Activated CD4-positive, alpha-beta T cell treated with anti-CD3 and anti-CD28 coated beads for 36 hours (primary cell): ENCODE measurements at regions not wholly inside any gene's neighbourhood (a gene's known extent, or its start where the extent isn't known, plus 50 kb on each side); places are given as distances from the start of the nearest gene placed in this dataset.

ENCODE experiments used
- ATAC-seq: fragments of 200-7000 bp; cut with Tn5 transposase; one replicate; pipeline ENCODE4 v1.10.0; 2021; ENCODE audit warnings: mild to moderate bottlenecking, moderate library complexity
- CTCF ChIA-PET: fragments of 350-600 bp; sonication (Branson Sonifier 250); formaldehyde crosslinking; loops from one replicate; lab custom pipeline; 2021; ENCODE audit warnings: antibody characterized with exemption; lab: Charles Lee
- POLR2A ChIA-PET: fragments of 350-600 bp; sonication (Branson Sonifier 250); formaldehyde crosslinking; loops from one replicate; lab custom pipeline; 2021; ENCODE audit warnings: antibody characterized with exemption, inconsistent platforms; lab: Charles Lee
- DNase-seq: peaks from one replicate; pipeline ENCODE4 v3.0.0-alpha.2; 2020
- H3K27ac Mint-ChIP-seq: one replicate; pipeline ENCODE4 v1.8.0; 2021; ENCODE audit warnings: mixed read lengths
- H3K27me3 Mint-ChIP-seq: one replicate; pipeline ENCODE4 v1.8.0; 2021; ENCODE audit warnings: mixed read lengths
- H3K36me3 Mint-ChIP-seq: one replicate; pipeline ENCODE4 v1.8.0; 2021; ENCODE audit warnings: low read depth, mixed read lengths
- H3K4me1 Mint-ChIP-seq: one replicate; pipeline ENCODE4 v1.8.0; 2021; ENCODE audit warnings: mixed read lengths
- H3K4me3 Mint-ChIP-seq: one replicate; pipeline ENCODE4 v1.8.0; 2021; ENCODE audit warnings: mild to moderate bottlenecking, moderate library complexity, mixed read lengths
- H3K9me3 Mint-ChIP-seq: one replicate; pipeline ENCODE4 v1.8.0; 2021; ENCODE audit warnings: low read depth, mixed read lengths
- intact Hi-C, 2 experiments: fragments of 100-400 bp; cut with DNase I in 1 of 2; cut with micrococcal nuclease in 1 of 2; formaldehyde crosslinking; loops; one replicate each; pipeline versions ENCODE4 v1.14.2 to v1.15.1; 2022 to 2024; cut with DNase I, micrococcal nuclease

GRCh38 chr5:67673618-67674017, 477.0 kb upstream of the CD180 start:
- ChIA-PET CTCF (no interaction called here), POLR2A (no interaction called here)
- H3K4me1 Mint-ChIP-seq, result no peaks in the 10 kb centered on the region
- no peak for ATAC-seq
- intact Hi-C loops, result no loop called here
- no peaks in the 10 kb centered on the region for H3K27me3 Mint-ChIP-seq
- no peaks in the 10 kb centered on the region for H3K36me3 Mint-ChIP-seq
- no peak overlapping the region for H3K27ac Mint-ChIP-seq
- H3K9me3 Mint-ChIP-seq, result no peaks in the 10 kb centered on the region
- no peak overlapping the region for H3K4me3 Mint-ChIP-seq
- DNase-seq, result no peak

DNA sequence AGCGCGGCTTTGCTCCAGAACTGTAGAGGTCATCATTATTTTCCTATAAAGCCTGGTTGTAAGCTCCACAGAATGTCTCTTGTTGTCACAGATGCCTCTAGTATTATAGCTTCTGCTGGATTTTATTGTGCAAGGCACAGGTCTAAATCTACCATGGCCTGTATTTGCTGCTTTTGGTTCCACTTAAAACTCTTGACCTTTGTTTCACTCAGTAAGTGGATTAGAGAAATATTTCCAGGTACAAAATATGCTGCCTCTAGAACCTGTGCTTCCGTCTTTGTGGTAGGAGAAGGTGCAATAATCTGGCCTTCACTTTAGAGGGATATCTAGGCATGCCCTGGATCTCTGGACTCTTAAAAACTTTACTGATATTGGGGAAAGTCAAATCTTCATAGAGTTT, 476.6 kb upstream of the CD180 start:
- H3K4me3 Mint-ChIP-seq, result no peak overlapping the region
- H3K27ac Mint-ChIP-seq, result no peak overlapping the region
- ChIA-PET CTCF (interaction anchor here (1.2 kb wide), 1 partner anchor 191 kb away, joined by 3 read pairs; no protein-coding TSS in a partner anchor), POLR2A (no interaction called here)
- H3K36me3 Mint-ChIP-seq, result no peaks in the 10 kb centered on the region
- intact Hi-C loops, result no loop called here
- no peaks in the 10 kb centered on the region for H3K4me1 Mint-ChIP-seq
- ATAC-seq, result no peak
- H3K9me3 Mint-ChIP-seq, result no peaks in the 10 kb centered on the region
- DNase-seq, result no peak
- H3K27me3 Mint-ChIP-seq, result no peaks in the 10 kb centered on the region

DNA sequence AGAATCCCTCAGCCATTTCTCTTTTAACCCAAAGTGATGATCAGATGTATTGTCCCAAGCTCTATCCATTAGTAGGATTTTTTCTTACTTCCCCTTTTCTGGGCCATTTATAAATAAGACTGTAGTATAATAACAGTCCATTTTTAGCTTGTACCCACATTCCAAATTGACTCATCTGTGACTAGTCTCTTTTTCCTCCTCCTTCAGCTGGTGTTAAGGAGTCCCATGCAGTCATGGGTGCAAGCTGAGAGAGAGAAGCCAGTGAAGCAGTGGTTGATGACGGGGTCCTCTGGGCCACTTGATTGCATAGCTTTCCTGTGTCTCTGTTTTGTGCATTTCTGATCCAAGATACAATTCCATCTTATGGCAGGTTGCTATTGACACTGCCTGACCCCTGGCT, 476.0 kb upstream of the CD180 start:
- ChIA-PET CTCF (interaction anchor here (1.2 kb wide), 1 partner anchor 191 kb away, joined by 3 read pairs; no protein-coding TSS in a partner anchor), POLR2A (no interaction called here)
- ATAC-seq (no peak), DNase-seq (no peak)
- H3K27me3 Mint-ChIP-seq, result no peaks in the 10 kb centered on the region
- H3K4me1 Mint-ChIP-seq, result no peaks in the 10 kb centered on the region
- no peaks in the 10 kb centered on the region for H3K9me3 Mint-ChIP-seq
- intact Hi-C loops, result no loop called here
- H3K4me3 Mint-ChIP-seq, result no peak overlapping the region
- H3K27ac Mint-ChIP-seq, result no peak overlapping the region
- H3K36me3 Mint-ChIP-seq, result no peaks in the 10 kb centered on the region

DNA sequence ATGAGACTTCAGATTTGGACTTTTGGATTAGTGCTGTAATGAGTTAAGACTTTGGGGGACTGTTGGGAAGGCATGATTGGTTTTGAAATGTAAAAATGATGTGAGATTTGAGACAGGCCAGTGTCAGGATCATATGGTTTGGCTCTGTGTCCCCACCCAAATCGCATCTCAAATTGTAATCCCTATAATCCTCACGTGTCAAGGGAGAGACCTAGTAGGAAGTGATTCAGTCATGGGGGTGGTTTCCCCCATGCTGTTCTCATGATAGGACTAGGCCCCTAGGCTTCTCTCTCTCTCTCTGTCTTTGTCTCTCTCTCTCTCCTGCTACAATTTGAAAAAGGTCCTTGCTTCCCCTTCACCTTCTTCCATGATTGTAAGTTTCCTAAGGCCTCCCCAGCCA, 473.3 kb upstream of the CD180 start:
- H3K27ac Mint-ChIP-seq, result no peak overlapping the region
- ChIA-PET POLR2A (no interaction called here), CTCF (no interaction called here)
- ATAC-seq, result no peak
- no peak overlapping the region for H3K4me3 Mint-ChIP-seq
- intact Hi-C loops, result no loop called here
- no peak for DNase-seq
- H3K9me3 Mint-ChIP-seq, result peaks cover 9% of the 10 kb centered on the region
- H3K36me3 Mint-ChIP-seq, result peaks cover 2% of the 10 kb centered on the region
- H3K4me1 Mint-ChIP-seq, result no peaks in the 10 kb centered on the region
- peaks cover 3% of the 10 kb centered on the region for H3K27me3 Mint-ChIP-seq

GRCh38 chr5:67660149-67660548, 463.6 kb upstream of the CD180 start:
- no peak overlapping the region for H3K4me3 Mint-ChIP-seq
- ChIA-PET CTCF (no interaction called here), POLR2A (no interaction called here)
- no peaks in the 10 kb centered on the region for H3K9me3 Mint-ChIP-seq
- H3K27me3 Mint-ChIP-seq, result no peaks in the 10 kb centered on the region
- DNase-seq, result no peak
- H3K36me3 Mint-ChIP-seq, result no peaks in the 10 kb centered on the region
- intact Hi-C loops, result no loop called here
- H3K4me1 Mint-ChIP-seq, result no peaks in the 10 kb centered on the region
- ATAC-seq, result no peak
- H3K27ac Mint-ChIP-seq, result no peak overlapping the region

GRCh38 chr5:67659288-67659687, 462.7 kb upstream of the CD180 start:
- H3K36me3 Mint-ChIP-seq, result no peaks in the 10 kb centered on the region
- no peaks in the 10 kb centered on the region for H3K9me3 Mint-ChIP-seq
- H3K27ac Mint-ChIP-seq, result no peak overlapping the region

DNA sequence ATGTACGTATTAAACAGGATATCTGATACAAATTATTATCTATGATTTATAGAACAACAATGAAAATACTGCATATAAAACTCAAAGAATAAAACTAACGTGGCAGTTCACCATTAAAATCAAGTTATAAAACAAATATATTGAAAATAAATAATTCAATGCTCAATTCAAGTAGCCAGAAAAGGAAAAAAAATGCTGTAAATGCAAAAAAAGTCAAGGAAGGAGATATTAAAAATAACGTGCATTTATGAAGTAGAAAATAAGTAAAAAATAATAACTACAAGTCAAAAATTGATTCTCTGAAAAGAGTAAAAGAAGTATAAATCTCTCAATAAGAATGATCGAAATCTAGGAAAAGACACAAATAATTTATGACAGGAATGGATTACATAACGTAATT, 460.5 kb upstream of the CD180 start:
- no peak overlapping the region for H3K27ac Mint-ChIP-seq
- no peaks in the 10 kb centered on the region for H3K9me3 Mint-ChIP-seq
- intact Hi-C loops, result no loop called here
- no peaks in the 10 kb centered on the region for H3K4me1 Mint-ChIP-seq
- POLR2A ChIA-PET, result no interaction called here
- no peaks in the 10 kb centered on the region for H3K27me3 Mint-ChIP-seq
- H3K36me3 Mint-ChIP-seq, result no peaks in the 10 kb centered on the region
- no peak overlapping the region for H3K4me3 Mint-ChIP-seq
- CTCF ChIA-PET, result no interaction called here
- no peak for ATAC-seq
- no peak for DNase-seq

More at GRCh38 chr5:67659288-67659687, 462.7 kb upstream of the CD180 start:
- no peak for DNase-seq
- no peak overlapping the region for H3K4me3 Mint-ChIP-seq
- no peak for ATAC-seq
- intact Hi-C loops, result no loop called here
- ChIA-PET POLR2A (no interaction called here), CTCF (no interaction called here)
- H3K4me1 Mint-ChIP-seq, result no peaks in the 10 kb centered on the region
- H3K27me3 Mint-ChIP-seq, result no peaks in the 10 kb centered on the region

GRCh38 chr5:67652201-67652600, 455.6 kb upstream of the CD180 start:
- no peak overlapping the region for H3K27ac Mint-ChIP-seq
- POLR2A ChIA-PET, result no interaction called here
- CTCF ChIA-PET, result no interaction called here
- intact Hi-C loops, result no loop called here
- no peaks in the 10 kb centered on the region for H3K4me1 Mint-ChIP-seq
- H3K36me3 Mint-ChIP-seq, result no peaks in the 10 kb centered on the region
- H3K9me3 Mint-ChIP-seq, result no peaks in the 10 kb centered on the region
- H3K4me3 Mint-ChIP-seq, result no peak overlapping the region
- H3K27me3 Mint-ChIP-seq, result no peaks in the 10 kb centered on the region
- ATAC-seq, result peak; percentile 55
- no peak for DNase-seq

GRCh38 chr5:67651180-67651579, 454.6 kb upstream of the CD180 start:
- H3K4me1 Mint-ChIP-seq, result peaks cover 4% of the 10 kb centered on the region
- intact Hi-C loops, result no loop called here
- POLR2A ChIA-PET, result no interaction called here

DNA sequence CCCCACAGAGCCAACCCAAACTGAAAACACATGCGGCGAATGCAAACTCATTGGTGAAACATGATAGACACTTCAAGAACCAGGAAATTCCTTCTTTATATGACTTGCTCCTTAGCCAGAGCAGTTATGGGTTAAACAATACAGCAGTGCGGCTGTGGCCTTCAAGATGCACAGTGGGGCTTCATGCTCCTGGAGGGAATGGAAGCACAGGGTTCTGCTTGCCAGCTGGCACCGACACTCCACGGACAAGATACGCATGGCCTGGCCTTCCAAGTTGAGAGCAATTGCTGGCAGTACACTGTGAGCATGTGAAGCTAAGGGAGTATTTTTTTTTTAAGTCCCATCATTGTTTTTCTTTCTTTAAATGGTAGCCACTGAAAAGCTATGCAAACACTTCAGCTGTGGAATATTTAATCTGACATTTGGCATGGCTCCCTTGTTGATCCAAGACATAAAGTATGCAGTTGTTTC, 451.6 kb upstream of the CD180 start:
- no peaks in the 10 kb centered on the region for H3K36me3 Mint-ChIP-seq
- H3K9me3 Mint-ChIP-seq, result peaks cover 3% of the 10 kb centered on the region
- H3K27me3 Mint-ChIP-seq, result no peaks in the 10 kb centered on the region
- peaks cover 7% of the 10 kb centered on the region for H3K4me1 Mint-ChIP-seq
- no peak overlapping the region for H3K27ac Mint-ChIP-seq
- no peak overlapping the region for H3K4me3 Mint-ChIP-seq
- ChIA-PET POLR2A (no interaction called here), CTCF (interaction anchor here (0.6 kb wide), 1 partner anchor 31 kb away, joined by 3 read pairs; no protein-coding TSS in a partner anchor)
- intact Hi-C loops, result no loop called here
- ATAC-seq (no peak), DNase-seq (no peak)

More at GRCh38 chr5:67651180-67651579, 454.6 kb upstream of the CD180 start:
- CTCF ChIA-PET, result interaction anchor here (0.6 kb wide), 1 partner anchor 822 kb away, joined by 3 read pairs; no protein-coding TSS in a partner anchor
- Mint-ChIP-seq H3K36me3 (no peaks in the 10 kb centered on the region), H3K4me3 (no peak overlapping the region), H3K27ac (no peak overlapping the region), H3K9me3 (no peaks in the 10 kb centered on the region), H3K27me3 (no peaks in the 10 kb centered on the region)
- ATAC-seq, result no peak
- no peak for DNase-seq

GRCh38 chr5:67647772-67648171, 451.2 kb upstream of the CD180 start:
- ATAC-seq (no peak), DNase-seq (no peak)
- no peak overlapping the region for H3K27ac Mint-ChIP-seq
- H3K36me3 Mint-ChIP-seq, result no peaks in the 10 kb centered on the region
- no peaks in the 10 kb centered on the region for H3K27me3 Mint-ChIP-seq
- CTCF ChIA-PET, result interaction anchor here (0.6 kb wide), 1 partner anchor 1100 kb away, joined by 3 read pairs; no protein-coding TSS in a partner anchor
- POLR2A ChIA-PET, result no interaction called here
- H3K9me3 Mint-ChIP-seq, result peaks cover 3% of the 10 kb centered on the region
- intact Hi-C loops, result no loop called here
- no peak overlapping the region for H3K4me3 Mint-ChIP-seq
- peaks cover 7% of the 10 kb centered on the region for H3K4me1 Mint-ChIP-seq

- Mint-ChIP-seq H3K9me3 (peaks cover 3% of the 10 kb centered on the region), H3K27ac (no peak overlapping the region), H3K4me1 (peaks cover 7% of the 10 kb centered on the region), H3K4me3 (no peak overlapping the region), H3K36me3 (no peaks in the 10 kb centered on the region), H3K27me3 (no peaks in the 10 kb centered on the region)
- POLR2A ChIA-PET, result no interaction called here
- intact Hi-C loops, result no loop called here
- CTCF ChIA-PET, result no interaction called here
- no peak for DNase-seq
- no peak for ATAC-seq
Measured at GRCh38 chr5:67644221-67644920, 447.8 kb upstream of the CD180 start.
